Fibroblast of lung (primary cell): ENCODE measurements at regions not wholly inside any gene's neighbourhood (a gene's known extent, or its start where the extent isn't known, plus 50 kb on each side); places are given as distances from the start of the nearest gene placed in this dataset.

ENCODE experiments used
- DNase-seq, 2 donors: peaks; one replicate each; pipeline versions ENCODE4 v3.0.0 to v3.0.0-alpha.2; 2010; ENCODE audit warnings: low read depth in 2 of 2
- H2AFZ ChIP-seq: 2 replicates; pipeline ENCODE4 v1.5.1; 2012; ENCODE audit warnings: low read length, control low read depth, inconsistent platforms
- H3K27ac ChIP-seq: 2 replicates; pipeline ENCODE4 v1.5.1; 2011; ENCODE audit warnings: low read length, control low read depth; ENCODE audit not compliant: insufficient read depth
- H3K27me3 ChIP-seq: 2 replicates; pipeline ENCODE4 v1.5.1; 2011; ENCODE audit warnings: mild to moderate bottlenecking, low read length; ENCODE audit not compliant: control insufficient read depth, insufficient read depth
- H3K36me3 ChIP-seq: 2 replicates; pipeline ENCODE4 v1.5.1; 2011; ENCODE audit warnings: low read length; ENCODE audit not compliant: control insufficient read depth, insufficient read depth
- H3K4me1 ChIP-seq: 2 replicates; pipeline ENCODE4 v1.5.1; 2011; ENCODE audit warnings: low read length; ENCODE audit not compliant: control insufficient read depth, insufficient read depth; ENCODE audit errors: extremely low read depth
- H3K4me2 ChIP-seq: 2 replicates; pipeline ENCODE4 v1.5.1; 2011; ENCODE audit warnings: low read length, control low read depth; ENCODE audit not compliant: insufficient read depth; ENCODE audit errors: extremely low read depth
- H3K4me3 ChIP-seq, 4 experiments: fragments of 200-600 bp in 1 of 4; sonication (generic) in 1 of 4; replicated peaks in 1 of 4; 2 replicates each; pipeline ENCODE4 v1.5.1; 2011 to 2016; ENCODE audit warnings: low read length in 4 of 4, low read depth in 3 of 4, mild to moderate bottlenecking in 3 of 4, control low read depth in 2 of 4, inconsistent platforms in 1 of 4, mixed read lengths in 1 of 4; ENCODE audit not compliant: insufficient read depth in 1 of 4; ENCODE audit errors: control extremely low read depth in 1 of 4
- H3K79me2 ChIP-seq: 2 replicates; pipeline ENCODE4 v1.5.1; 2012; ENCODE audit warnings: mild to moderate bottlenecking, low read length, inconsistent platforms; ENCODE audit not compliant: control insufficient read depth, insufficient read depth
- H3K9ac ChIP-seq: 2 replicates; pipeline ENCODE4 v1.5.1; 2011; ENCODE audit warnings: mild to moderate bottlenecking, low read length, control low read depth; ENCODE audit not compliant: insufficient read depth
- H3K9me3 ChIP-seq: 2 replicates; pipeline ENCODE4 v1.5.1; 2012; ENCODE audit warnings: low read depth, low read length; ENCODE audit not compliant: control insufficient read depth, insufficient read depth
- H4K20me1 ChIP-seq: 2 replicates; pipeline ENCODE4 v1.5.1; 2011; ENCODE audit warnings: low read length; ENCODE audit not compliant: control insufficient read depth, insufficient read depth; ENCODE audit errors: extremely low read depth
- CTCF ChIP-seq, 2 donors: IDR thresholded peaks in 1 of 2; conservative IDR thresholded peaks in 1 of 2; 1 replicate in 1 of 2; 2 replicates in 1 of 2; pipeline ENCODE4 v1.5.1; 2011 to 2012; ENCODE audit warnings: low read length in 2 of 2, control low read depth in 1 of 2, inconsistent platforms in 1 of 2, low read depth in 1 of 2, mild to moderate bottlenecking in 1 of 2
- EZH2 ChIP-seq: IDR thresholded peaks from 2 replicates; pipeline ENCODE4 v1.5.1; 2012; ENCODE audit warnings: low read length, control low read depth, mild to moderate bottlenecking; ENCODE audit errors: missing control alignments

GRCh38 chr6:9172096-9172495 lies 736.8 kb upstream of the SLC35B3 start:
- Histone ChIP-seq H3K36me3 (no peaks in the 10 kb centered on the region), H3K27ac (no peak overlapping the region), H3K27me3 (no peaks in the 10 kb centered on the region), H3K79me2 (no peaks in the 10 kb centered on the region), H3K4me3 (no peak overlapping the region), H3K4me1 (no peaks in the 10 kb centered on the region), H2AFZ (no peak overlapping the region), H3K9me3 (no peaks in the 10 kb centered on the region), H3K9ac (no peak overlapping the region), H3K4me2 (no peak overlapping the region), H4K20me1 (no peaks in the 10 kb centered on the region)
- DNase-seq = no peak
- TF ChIP-seq EZH2 (no peak), CTCF (conservative IDR thresholded peaks at IDR 0.05 in 1 of 2, IDR thresholded peaks at IDR 0.05 in 1 of 2; ENCODE audit: low read depth in 1 of 2, low read length in 2 of 2) (no peak)

- Histone ChIP-seq H3K27me3 (no peaks in the 10 kb centered on the region), H4K20me1 (no peaks in the 10 kb centered on the region), H3K9ac (no peak overlapping the region), H3K4me1 (no peaks in the 10 kb centered on the region), H3K4me2 (no peak overlapping the region), H3K9me3 (no peaks in the 10 kb centered on the region), H3K36me3 (no peaks in the 10 kb centered on the region), H3K79me2 (no peaks in the 10 kb centered on the region), H3K27ac (no peak overlapping the region), H2AFZ (no peak overlapping the region), H3K4me3 (no peak overlapping the region)
- DNase-seq = no peak
- TF ChIP-seq CTCF (conservative IDR thresholded peaks at IDR 0.05 in 1 of 2, IDR thresholded peaks at IDR 0.05 in 1 of 2; ENCODE audit: low read depth in 1 of 2, low read length in 2 of 2) (no peak), EZH2 (no peak)
Measured at GRCh38 chr6:9168669-9169068, 733.3 kb upstream of the SLC35B3 start.

- no peaks in the 10 kb centered on the region for H3K9me3 ChIP-seq
- no peaks in the 10 kb centered on the region for H4K20me1 ChIP-seq
- no peak overlapping the region for H3K4me2 ChIP-seq
- no peak overlapping the region for H3K27ac ChIP-seq
- H3K79me2 ChIP-seq = no peaks in the 10 kb centered on the region
- H3K27me3 ChIP-seq = no peaks in the 10 kb centered on the region
- no peaks in the 10 kb centered on the region for H3K36me3 ChIP-seq
- TF ChIP-seq CTCF (conservative IDR thresholded peaks at IDR 0.05 in 1 of 2, IDR thresholded peaks at IDR 0.05 in 1 of 2; ENCODE audit: low read depth in 1 of 2, low read length in 2 of 2) (no peak), EZH2 (no peak)
- H3K4me3 ChIP-seq = no peak overlapping the region
- no peak for DNase-seq
- H3K4me1 ChIP-seq = no peaks in the 10 kb centered on the region
- H3K9ac ChIP-seq = no peak overlapping the region
- H2AFZ ChIP-seq = no peak overlapping the region
Measured at GRCh38 chr6:9161731-9162130, 726.4 kb upstream of the SLC35B3 start.
